ENCODE measurements at regions not wholly inside any gene's neighbourhood (a gene's known extent, or its start where the extent isn't known, plus 50 kb on each side); places are given as distances from the start of the nearest gene placed in this dataset.

- peaks cover 0 to 4% of the 10 kb centered on the region in 2 donors for H3K9me3 ChIP-seq (ENCODE audit: control insufficient read depth in 2 of 2, insufficient read depth in 1 of 2, low read depth in 1 of 2, low read length in 1 of 2)
- no peak for DNase-seq
- no peak for FAIRE-seq
Observed at GRCh38 chr12:107457362-107457935, 228.2 kb upstream of the PWP1 start.

GRCh38 chr12:107458163-107458562 is 227.4 kb upstream of the PWP1 start:
- 27 to 64% (median 43%) methylated on average over 2 of the region's 2 CpGs for WGBS, 3 donors
- H3K9me3 ChIP-seq (ENCODE audit: control insufficient read depth in 2 of 2, insufficient read depth in 1 of 2, low read depth in 1 of 2, low read length in 1 of 2): peaks cover 0 to 4% of the 10 kb centered on the region in 2 donors
- DNase-seq (peak in 1 of 2 donors; percentile 18), FAIRE-seq (no peak)
- H3K4me1 ChIP-seq (ENCODE audit: control insufficient read depth in 3 of 3, insufficient read depth in 2 of 3, low read depth in 1 of 3, low read length in 2 of 3): no peaks in the 10 kb centered on the region
- no peak overlapping the region for H3K4me3 ChIP-seq (ENCODE audit: low read depth in 1 of 3, low read length in 3 of 3)
- H3K27ac ChIP-seq (ENCODE audit: low read depth in 1 of 3, low read length in 2 of 3): no peak overlapping the region
- no peaks in the 10 kb centered on the region for H3K36me3 ChIP-seq (ENCODE audit: control insufficient read depth in 3 of 3, insufficient read depth in 2 of 3, low read depth in 1 of 3, low read length in 3 of 3)
- H3K27me3 ChIP-seq (ENCODE audit: control insufficient read depth in 3 of 3, insufficient read depth in 3 of 3, low read length in 3 of 3): no peaks in the 10 kb centered on the region

More at GRCh38 chr12:107457362-107457935, 228.2 kb upstream of the PWP1 start:
- no peaks in the 10 kb centered on the region for H3K27me3 ChIP-seq (ENCODE audit: control insufficient read depth in 3 of 3, insufficient read depth in 3 of 3, low read length in 3 of 3)
- H3K27ac ChIP-seq (ENCODE audit: low read depth in 1 of 3, low read length in 2 of 3): no peak overlapping the region
- H3K4me3 ChIP-seq (ENCODE audit: low read depth in 1 of 3, low read length in 3 of 3): no peak overlapping the region
- 29 to 74% (median 48%) methylated on average over 11 of the region's 11 CpGs for WGBS, 3 donors
- H3K36me3 ChIP-seq (ENCODE audit: control insufficient read depth in 3 of 3, insufficient read depth in 2 of 3, low read depth in 1 of 3, low read length in 3 of 3): no peaks in the 10 kb centered on the region
- no peaks in the 10 kb centered on the region for H3K4me1 ChIP-seq (ENCODE audit: control insufficient read depth in 3 of 3, insufficient read depth in 2 of 3, low read depth in 1 of 3, low read length in 2 of 3)

GRCh38 chr12:107458990-107459389 is 226.6 kb upstream of the PWP1 start:
- H3K9me3 ChIP-seq (ENCODE audit: control insufficient read depth in 2 of 2, insufficient read depth in 1 of 2, low read depth in 1 of 2, low read length in 1 of 2): no peaks in the 10 kb centered on the region
- no peaks in the 10 kb centered on the region for H3K4me1 ChIP-seq (ENCODE audit: control insufficient read depth in 3 of 3, insufficient read depth in 2 of 3, low read depth in 1 of 3, low read length in 2 of 3)
- no peak overlapping the region for H3K4me3 ChIP-seq (ENCODE audit: low read depth in 1 of 3, low read length in 3 of 3)
- H3K36me3 ChIP-seq (ENCODE audit: control insufficient read depth in 3 of 3, insufficient read depth in 2 of 3, low read depth in 1 of 3, low read length in 3 of 3): no peaks in the 10 kb centered on the region
- H3K27me3 ChIP-seq (ENCODE audit: control insufficient read depth in 3 of 3, insufficient read depth in 3 of 3, low read length in 3 of 3): no peaks in the 10 kb centered on the region
- DNase-seq (no peak), FAIRE-seq (no peak)
- WGBS, 3 donors: 95 to 97% (median 97%) methylated on average over 2 of the region's 2 CpGs
- no peak overlapping the region for H3K27ac ChIP-seq (ENCODE audit: low read depth in 1 of 3, low read length in 2 of 3)

GRCh38 chr12:107459641-107460040 is 226.0 kb upstream of the PWP1 start:
- FAIRE-seq (no peak), DNase-seq (no peak)
- Histone ChIP-seq H3K27ac (ENCODE audit: low read depth in 1 of 3, low read length in 2 of 3) (no peak overlapping the region), H3K9me3 (ENCODE audit: control insufficient read depth in 2 of 2, insufficient read depth in 1 of 2, low read depth in 1 of 2, low read length in 1 of 2) (no peaks in the 10 kb centered on the region), H3K4me1 (ENCODE audit: control insufficient read depth in 3 of 3, insufficient read depth in 2 of 3, low read depth in 1 of 3, low read length in 2 of 3) (no peaks in the 10 kb centered on the region), H3K36me3 (ENCODE audit: control insufficient read depth in 3 of 3, insufficient read depth in 2 of 3, low read depth in 1 of 3, low read length in 3 of 3) (no peaks in the 10 kb centered on the region), H3K4me3 (ENCODE audit: low read depth in 1 of 3, low read length in 3 of 3) (no peak overlapping the region), H3K27me3 (ENCODE audit: control insufficient read depth in 3 of 3, insufficient read depth in 3 of 3, low read length in 3 of 3) (no peaks in the 10 kb centered on the region)
- WGBS, 3 donors: 78 to 88% (median 79%) methylated on average over 7 of the region's 7 CpGs

GRCh38 chr12:107461222-107461975 is 224.2 kb upstream of the PWP1 start:
- Histone ChIP-seq H3K27ac (ENCODE audit: low read depth in 1 of 3, low read length in 2 of 3) (no peak overlapping the region), H3K36me3 (ENCODE audit: control insufficient read depth in 3 of 3, insufficient read depth in 2 of 3, low read depth in 1 of 3, low read length in 3 of 3) (no peaks in the 10 kb centered on the region), H3K9me3 (ENCODE audit: control insufficient read depth in 2 of 2, insufficient read depth in 1 of 2, low read depth in 1 of 2, low read length in 1 of 2) (no peaks in the 10 kb centered on the region), H3K27me3 (ENCODE audit: control insufficient read depth in 3 of 3, insufficient read depth in 3 of 3, low read length in 3 of 3) (peaks cover 0 to 2% (median 0%) of the 10 kb centered on the region in 3 donors), H3K4me1 (ENCODE audit: control insufficient read depth in 3 of 3, insufficient read depth in 2 of 3, low read depth in 1 of 3, low read length in 2 of 3) (no peaks in the 10 kb centered on the region), H3K4me3 (ENCODE audit: low read depth in 1 of 3, low read length in 3 of 3) (no peak overlapping the region)
- WGBS, 3 donors: 58 to 65% (median 61%) methylated on average over 6 of the region's 6 CpGs
- FAIRE-seq: no peak
- DNase-seq: no peak

GRCh38 chr12:107462428-107463332 is 222.9 kb upstream of the PWP1 start:
- no peak for FAIRE-seq
- H3K36me3 ChIP-seq (ENCODE audit: control insufficient read depth in 3 of 3, insufficient read depth in 2 of 3, low read depth in 1 of 3, low read length in 3 of 3): no peaks in the 10 kb centered on the region
- H3K9me3 ChIP-seq (ENCODE audit: control insufficient read depth in 2 of 2, insufficient read depth in 1 of 2, low read depth in 1 of 2, low read length in 1 of 2): no peaks in the 10 kb centered on the region
- no peak overlapping the region for H3K27ac ChIP-seq (ENCODE audit: low read depth in 1 of 3, low read length in 2 of 3)
- WGBS, 3 donors: 98 to 99% (median 98%) methylated on average over 4 of the region's 4 CpGs
- H3K4me1 ChIP-seq (ENCODE audit: control insufficient read depth in 3 of 3, insufficient read depth in 2 of 3, low read depth in 1 of 3, low read length in 2 of 3): no peaks in the 10 kb centered on the region
- no peak for DNase-seq
- no peak overlapping the region for H3K4me3 ChIP-seq (ENCODE audit: low read depth in 1 of 3, low read length in 3 of 3)
- peaks cover 0 to 2% (median 0%) of the 10 kb centered on the region in 3 donors for H3K27me3 ChIP-seq (ENCODE audit: control insufficient read depth in 3 of 3, insufficient read depth in 3 of 3, low read length in 3 of 3)

GRCh38 chr12:107464644-107465043 is 221.0 kb upstream of the PWP1 start:
- DNase-seq: no peak

GRCh38 chr12:107465625-107466024 is 220.0 kb upstream of the PWP1 start:
- FAIRE-seq: no peak
- 80 to 87% (median 85%) methylated on average over 11 of the region's 11 CpGs for WGBS, 3 donors
- H3K9me3 ChIP-seq (ENCODE audit: control insufficient read depth in 2 of 2, insufficient read depth in 1 of 2, low read depth in 1 of 2, low read length in 1 of 2): no peaks in the 10 kb centered on the region

More at GRCh38 chr12:107464644-107465043, 221.0 kb upstream of the PWP1 start:
- WGBS, 3 donors: 80 to 100% (median 90%) methylated on average over 1 of the region's 1 CpG
- Histone ChIP-seq H3K36me3 (ENCODE audit: control insufficient read depth in 3 of 3, insufficient read depth in 2 of 3, low read depth in 1 of 3, low read length in 3 of 3) (no peaks in the 10 kb centered on the region), H3K9me3 (ENCODE audit: control insufficient read depth in 2 of 2, insufficient read depth in 1 of 2, low read depth in 1 of 2, low read length in 1 of 2) (no peaks in the 10 kb centered on the region), H3K27me3 (ENCODE audit: control insufficient read depth in 3 of 3, insufficient read depth in 3 of 3, low read length in 3 of 3) (peaks cover 0 to 2% (median 0%) of the 10 kb centered on the region in 3 donors), H3K27ac (ENCODE audit: low read depth in 1 of 3, low read length in 2 of 3) (no peak overlapping the region), H3K4me3 (ENCODE audit: low read depth in 1 of 3, low read length in 3 of 3) (no peak overlapping the region), H3K4me1 (ENCODE audit: control insufficient read depth in 3 of 3, insufficient read depth in 2 of 3, low read depth in 1 of 3, low read length in 2 of 3) (no peaks in the 10 kb centered on the region)
- FAIRE-seq: no peak

More at GRCh38 chr12:107465625-107466024, 220.0 kb upstream of the PWP1 start:
- Histone ChIP-seq H3K27me3 (ENCODE audit: control insufficient read depth in 3 of 3, insufficient read depth in 3 of 3, low read length in 3 of 3) (peaks cover 0 to 2% (median 0%) of the 10 kb centered on the region in 3 donors), H3K4me3 (ENCODE audit: low read depth in 1 of 3, low read length in 3 of 3) (no peak overlapping the region), H3K36me3 (ENCODE audit: control insufficient read depth in 3 of 3, insufficient read depth in 2 of 3, low read depth in 1 of 3, low read length in 3 of 3) (no peaks in the 10 kb centered on the region), H3K27ac (ENCODE audit: low read depth in 1 of 3, low read length in 2 of 3) (no peak overlapping the region), H3K4me1 (ENCODE audit: control insufficient read depth in 3 of 3, insufficient read depth in 2 of 3, low read depth in 1 of 3, low read length in 2 of 3) (no peaks in the 10 kb centered on the region)
- DNase-seq: no peak

All from small intestine (tissue), 7 donors.